Fibroblast of gingiva (primary cell): ENCODE measurements at regions not wholly inside any gene's neighbourhood (a gene's known extent, or its start where the extent isn't known, plus 50 kb on each side); places are given as distances from the start of the nearest gene placed in this dataset.
A peak's percentile ranks its signal among the peaks of the same experiment; 100 is the strongest.

Experiments used
- DNase-seq: peaks from one replicate; pipeline ENCODE4 v3.0.0-alpha.2; 2011; ENCODE audit warnings: low read depth

DNA sequence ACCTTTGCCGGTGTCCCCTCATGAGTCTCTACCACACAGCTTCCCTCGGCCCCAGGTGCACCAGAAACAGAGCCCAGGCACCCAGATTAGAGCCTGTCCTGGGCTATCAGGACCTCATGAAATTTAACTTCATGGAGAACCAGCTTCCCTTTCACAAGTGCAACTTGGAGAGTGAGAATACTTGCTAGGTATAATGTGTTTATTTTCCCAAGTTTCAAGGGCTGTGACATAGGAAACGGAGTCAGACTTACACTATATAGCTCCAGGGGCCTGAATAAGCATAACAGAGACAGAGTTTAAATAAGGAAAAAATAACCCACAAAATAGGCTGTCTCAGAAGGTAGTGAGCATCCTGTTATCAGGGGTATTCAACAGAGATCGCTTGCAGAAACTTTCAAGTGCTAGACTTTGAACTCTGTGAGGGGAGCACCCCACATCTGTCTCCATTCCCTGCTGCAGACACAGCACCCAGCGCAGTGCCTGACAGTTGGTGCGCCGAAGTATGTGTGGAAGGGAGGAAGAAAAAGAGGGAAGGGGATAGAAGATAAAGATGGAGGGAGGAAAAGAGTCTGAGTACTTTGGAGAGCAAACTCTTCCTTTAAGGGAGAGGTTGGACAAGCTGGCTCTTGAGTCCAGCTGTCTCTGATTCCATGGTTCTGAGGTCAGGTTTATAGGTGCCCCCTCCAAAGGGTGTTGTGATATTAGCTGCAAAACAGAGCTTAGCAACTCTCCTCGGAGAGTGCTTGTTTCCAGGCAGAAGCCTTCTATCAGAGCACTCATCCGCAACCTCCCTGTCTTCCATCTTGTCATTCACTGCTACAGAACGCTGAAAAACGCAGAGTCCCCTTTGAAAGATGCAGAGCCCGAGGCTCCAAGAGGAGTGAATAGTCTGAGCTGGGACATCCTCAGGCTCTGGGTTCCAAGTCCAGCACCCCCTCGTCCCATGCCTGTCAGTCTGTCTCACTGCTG, 84.8 kb downstream of the CPN2 start:
- DNase-seq: no peak

DNA sequence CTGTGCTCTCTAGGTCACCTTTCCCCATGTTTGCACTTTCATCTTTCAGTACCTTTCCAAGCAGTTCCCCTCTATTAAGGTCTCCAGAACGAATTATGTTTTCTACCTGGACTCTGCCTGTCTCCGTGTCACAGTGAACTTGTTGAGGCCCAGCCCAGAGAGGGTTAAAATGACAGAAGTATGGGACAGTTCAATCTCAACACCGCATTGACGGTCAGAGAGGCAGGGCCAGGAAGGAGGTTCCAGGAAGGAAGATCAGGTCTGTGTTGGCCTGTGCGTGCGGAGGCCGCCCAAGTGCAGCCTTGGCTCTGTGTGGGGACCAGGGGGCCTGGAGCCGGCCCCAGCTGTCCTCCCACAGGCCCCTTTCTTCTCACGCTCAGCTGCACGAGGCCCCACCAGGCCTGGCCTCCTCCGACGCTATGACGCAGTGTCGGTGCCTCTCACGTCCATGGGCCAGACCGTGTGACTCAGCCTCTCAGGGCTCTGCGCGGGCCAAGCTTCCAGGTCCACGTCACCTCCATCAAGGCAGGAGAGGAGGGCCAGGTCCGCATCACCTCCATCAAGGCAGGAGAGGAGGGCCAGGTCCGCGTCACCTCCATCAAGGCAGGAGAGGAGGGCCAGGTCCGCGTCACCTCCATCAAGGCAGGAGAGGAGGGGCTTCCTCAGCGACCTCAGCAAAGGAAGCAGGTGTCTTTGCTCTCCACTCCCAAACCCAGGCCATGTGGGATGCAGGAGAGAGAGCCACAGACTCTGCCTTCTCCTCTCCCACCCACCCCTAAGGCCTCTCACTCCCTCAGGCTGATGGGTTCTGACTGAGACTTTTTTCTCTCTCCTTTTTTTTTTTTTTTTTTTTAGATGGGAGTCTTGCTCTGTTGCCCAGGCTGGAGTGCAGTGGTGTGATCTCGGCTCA, 83.1 kb downstream of the CPN2 start:
- no peak for DNase-seq

DNA sequence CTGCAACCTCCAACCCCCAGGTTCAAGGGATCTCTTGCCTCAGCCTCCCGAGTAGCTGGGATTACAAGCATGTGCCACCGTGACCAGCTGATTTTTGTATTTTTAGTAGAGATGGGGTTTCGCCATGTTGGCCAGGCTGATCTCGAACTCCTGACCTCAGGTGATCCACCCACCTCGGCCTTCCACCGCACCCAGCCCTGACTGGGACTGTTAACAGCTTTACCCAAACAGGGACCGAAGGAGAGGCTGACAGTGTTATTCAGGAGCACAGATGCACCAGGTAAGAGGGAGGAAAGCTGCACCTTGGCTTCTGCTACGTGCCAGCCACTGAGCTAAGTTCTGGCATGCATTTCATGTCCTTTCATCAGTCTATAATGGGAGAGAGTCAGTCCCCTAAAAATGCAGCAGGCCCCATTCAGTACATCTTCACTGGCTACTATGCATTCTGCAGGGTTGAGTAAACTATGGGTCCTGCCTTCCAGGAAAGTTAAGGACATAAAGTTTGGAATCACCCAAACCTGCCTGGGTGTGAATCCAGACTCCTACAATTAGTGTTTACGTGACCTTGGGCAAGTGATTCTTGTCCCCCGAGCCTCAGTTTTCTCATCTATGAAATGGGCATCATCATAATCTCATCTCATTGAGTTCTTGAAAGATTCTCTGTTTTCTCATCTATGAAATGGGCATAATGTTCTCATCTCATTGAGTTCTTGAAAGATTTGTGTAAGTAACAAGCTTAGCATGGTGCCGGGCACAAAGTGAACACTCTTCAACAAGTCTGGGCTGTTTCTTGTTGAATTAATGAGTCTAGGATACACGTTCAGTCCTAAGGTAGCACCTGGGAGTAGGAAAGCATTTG, 82.2 kb downstream of the CPN2 start:
- DNase-seq: no peak

DNA sequence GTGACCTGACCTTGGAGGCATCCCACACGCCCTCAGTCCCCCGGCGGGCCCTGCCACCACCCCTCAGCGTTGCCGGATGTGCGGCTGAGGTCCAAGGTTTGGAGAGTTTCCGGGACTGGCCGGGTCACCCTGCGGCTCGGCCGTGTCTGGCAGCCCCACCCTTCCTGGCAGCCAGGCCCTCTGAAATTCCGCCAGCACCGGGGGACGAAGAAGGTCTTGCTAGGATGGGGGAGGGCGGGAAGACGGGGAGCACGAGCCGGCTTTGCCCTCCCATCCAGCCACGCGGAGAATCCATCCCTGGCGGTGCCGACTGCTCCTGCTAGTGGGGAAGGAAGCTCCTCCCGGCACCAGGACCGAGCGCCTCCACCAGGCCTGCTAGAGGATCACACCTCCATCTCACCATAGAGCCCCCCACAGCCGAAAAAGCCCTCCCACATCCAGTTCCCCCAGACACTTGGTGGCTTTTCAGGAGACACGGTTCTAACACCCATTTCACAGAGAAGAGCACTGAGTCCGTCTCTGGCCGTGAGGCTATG, 81.5 kb downstream of the CPN2 start:
- peak; percentile 40 for DNase-seq

DNA sequence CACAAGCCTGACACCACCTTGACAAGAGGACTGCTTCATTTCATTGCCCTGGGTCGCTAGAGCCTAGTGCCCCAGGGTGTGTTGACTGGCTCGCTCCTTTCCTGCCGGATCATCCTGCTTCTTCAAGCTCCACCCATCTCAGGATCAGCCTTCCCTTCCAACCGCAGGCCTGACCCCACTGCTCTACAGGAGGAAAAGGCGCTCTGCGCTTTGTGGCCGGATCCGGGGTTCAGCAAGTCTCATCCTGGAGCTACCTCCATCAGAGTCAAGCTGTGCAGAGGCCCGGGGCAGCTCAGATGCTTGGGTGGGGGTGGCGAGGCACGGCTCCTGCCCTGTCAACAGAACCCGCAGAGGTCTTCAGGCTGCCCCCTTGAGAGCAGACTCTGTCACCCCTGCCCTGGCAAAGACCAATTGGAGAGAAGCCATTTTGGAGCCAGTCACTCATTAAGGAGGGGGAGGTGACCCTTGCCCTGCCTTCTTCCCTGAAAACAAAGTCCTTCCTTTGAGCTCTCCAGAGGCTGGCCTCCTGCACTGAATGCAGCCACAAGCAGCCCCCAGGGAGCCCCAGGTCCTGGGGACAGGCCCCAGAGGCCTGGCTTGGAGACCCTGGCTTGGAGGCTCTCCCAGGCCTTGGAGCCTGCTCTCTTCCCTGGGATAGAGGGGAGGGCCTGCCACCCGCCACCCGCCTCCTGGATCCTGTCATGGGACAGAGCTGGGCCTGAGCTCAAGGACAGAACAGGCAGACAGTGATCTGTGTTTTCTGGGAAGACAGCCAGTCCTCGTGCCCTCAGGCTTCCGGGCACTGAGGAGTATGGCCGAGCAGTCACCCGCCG, 80.3 kb downstream of the CPN2 start:
- peak; percentile 90 for DNase-seq

DNA sequence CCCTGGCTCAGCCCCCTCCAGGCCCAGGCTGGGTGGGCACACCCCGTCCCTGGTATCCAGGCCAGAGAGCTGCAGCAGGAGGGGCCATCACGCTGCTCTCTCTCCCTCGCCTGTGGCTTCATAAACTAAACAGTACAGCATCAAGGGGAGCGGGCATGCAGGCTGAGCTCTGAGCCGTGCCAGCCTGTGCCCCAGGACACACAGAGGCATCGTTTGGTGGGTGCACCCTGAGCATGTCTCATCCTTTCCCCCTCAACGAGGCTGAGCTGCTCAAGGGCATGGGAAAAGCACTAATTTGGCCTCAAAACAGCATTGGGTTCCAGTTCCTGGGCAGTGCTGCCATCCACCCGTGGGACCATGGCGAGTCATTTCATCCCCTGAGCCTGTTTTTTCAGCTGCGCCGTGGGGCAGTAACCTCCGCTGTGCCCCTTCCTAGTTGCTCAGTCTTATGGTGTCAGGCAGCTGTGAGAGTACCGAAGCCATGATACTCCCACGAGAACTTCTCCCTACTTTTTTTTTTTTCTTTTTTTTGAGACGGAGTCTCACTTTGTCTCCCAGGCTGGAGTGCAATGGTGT, 79.6 kb downstream of the CPN2 start:
- peak; percentile 27 for DNase-seq

DNA sequence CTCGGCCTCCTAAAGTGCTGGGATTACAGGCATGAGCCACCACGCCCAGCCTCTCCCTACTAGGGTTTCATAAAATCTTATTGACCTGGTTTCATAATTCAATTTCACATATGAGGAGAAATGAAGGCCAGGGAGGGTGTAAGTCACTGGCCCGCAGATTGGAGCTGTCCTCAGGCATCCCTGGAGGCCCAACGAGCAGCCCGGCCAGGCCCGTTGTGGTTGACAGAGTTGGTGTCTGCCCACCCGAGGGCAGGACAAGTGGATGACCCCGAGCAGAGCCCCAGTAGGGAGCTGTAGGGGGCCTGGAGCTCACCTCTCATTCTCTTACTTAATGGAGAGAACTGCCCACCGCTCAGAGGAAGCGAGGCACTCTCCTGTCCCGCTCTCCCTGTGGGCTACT, 78.9 kb downstream of the CPN2 start:
- no peak for DNase-seq

DNA sequence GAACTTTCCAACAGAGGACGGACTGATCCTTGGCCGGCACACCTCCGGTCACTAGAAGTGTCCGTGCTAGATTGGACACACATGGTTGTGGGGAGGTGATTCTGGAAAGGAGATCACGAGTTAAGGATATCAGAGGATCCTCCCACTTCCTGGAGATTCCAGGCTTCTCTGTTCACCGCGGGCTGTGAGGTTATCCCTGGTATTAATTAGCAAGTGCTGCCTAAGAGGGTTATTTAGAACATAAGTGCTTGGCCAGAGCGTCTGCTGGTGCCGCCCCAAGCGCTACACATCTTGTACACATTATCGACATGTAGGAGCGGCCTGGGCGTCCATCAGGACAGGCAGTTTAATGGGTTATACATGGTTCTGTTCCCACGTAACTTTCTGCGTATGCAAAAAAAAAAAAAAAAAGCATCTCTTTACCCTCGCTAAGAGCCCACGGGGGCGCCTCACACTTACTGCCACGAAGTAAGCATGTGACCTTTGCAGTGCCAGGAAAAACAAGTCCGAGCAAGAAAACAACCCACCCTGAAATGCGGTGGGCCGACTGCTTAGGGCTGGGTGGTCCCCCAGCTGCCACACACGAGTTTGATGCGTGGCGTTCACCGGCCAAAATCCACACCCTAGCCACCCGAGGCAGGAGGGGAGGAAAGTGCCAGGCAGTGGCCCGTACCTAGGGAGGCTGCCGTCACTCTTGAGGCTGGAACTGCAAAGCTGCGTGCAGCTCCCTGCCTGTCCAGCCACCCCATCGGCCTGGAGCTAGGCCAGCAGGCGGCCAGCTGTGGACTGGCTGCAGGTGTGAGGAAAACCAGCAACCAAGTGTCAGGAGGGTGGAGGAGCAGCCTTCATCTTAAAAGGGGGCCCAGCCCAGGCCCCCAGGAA, 78.0 kb downstream of the CPN2 start:
- peak; percentile 83 for DNase-seq

DNA sequence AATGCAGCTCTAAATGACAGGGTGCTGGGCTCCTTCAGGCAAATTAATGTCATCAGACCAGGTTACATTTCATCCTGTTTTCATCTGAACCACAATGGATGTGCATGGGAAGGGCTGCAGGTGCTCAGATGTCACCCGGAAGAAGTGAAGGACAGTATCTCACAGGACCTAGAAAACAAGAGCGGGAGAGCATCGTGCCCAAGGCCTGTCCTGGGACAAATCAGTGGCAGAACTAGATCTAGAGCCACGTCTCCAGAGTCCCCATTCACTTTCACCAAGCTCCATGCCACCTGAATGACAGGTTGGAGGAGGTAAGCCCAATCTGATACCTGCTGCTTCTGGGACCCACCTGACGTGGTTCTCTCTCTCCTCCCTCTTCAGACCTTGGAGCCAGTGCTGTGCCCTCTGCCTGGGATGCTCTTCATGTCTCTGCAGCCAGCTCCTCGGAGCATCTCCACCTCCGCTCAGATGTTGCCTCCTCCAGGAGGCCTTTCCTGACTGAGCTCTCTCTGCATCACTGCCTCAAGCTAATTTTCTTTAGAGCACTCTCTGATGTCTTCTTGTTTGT, 77.3 kb downstream of the CPN2 start:
- no peak for DNase-seq

DNA sequence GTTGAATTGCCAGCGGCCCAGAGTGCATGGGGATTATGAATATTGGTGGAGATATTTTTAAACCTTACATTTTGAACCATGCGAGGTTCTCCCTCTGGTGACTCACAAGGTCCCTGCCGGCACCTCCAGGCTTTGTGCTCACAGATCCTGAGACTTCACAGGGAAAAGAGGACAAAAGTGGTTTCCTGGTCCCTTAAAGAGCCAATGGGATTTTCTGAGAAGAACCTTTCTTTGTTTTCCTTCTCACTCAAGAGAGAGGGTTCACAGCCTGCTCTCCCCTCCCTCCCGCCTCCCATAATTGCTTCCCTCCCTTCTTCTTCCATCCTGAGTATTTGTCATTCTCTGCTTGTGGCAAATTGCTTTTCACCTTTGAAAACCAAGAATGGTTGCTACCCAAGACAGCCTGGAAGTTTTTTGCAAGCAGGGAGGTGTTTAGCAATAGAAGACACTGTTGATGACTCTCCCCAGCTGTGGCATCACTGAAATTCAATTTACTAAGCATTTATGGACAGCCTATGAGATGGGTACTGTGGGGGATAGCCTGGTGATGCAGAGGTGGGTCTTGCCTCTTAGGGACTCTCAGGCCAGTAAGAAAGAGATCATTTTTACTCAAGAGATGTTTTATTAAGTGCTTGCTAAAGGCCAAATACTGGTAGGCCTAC, 76.6 kb downstream of the CPN2 start:
- DNase-seq: no peak

DNA sequence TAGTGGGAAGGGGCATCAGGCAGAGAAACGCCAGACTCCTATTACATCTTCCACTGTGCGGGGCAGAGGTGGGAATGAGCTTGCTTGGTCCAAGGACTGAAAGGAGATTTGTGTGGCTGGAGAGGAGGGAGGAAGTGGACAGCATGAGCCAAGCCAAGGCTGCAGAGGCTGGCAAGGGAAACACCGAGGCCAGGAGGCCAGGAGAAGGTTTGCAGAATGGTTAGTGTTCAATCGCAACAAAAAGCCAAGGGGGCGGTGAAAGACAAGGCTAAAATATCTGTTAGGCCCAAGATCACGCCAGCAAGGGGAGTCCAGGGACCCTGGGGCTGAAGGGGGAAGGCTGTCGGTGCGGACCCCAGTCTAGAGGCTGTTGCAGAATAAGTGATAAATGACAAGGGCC, 75.8 kb downstream of the CPN2 start:
- no peak for DNase-seq

DNA sequence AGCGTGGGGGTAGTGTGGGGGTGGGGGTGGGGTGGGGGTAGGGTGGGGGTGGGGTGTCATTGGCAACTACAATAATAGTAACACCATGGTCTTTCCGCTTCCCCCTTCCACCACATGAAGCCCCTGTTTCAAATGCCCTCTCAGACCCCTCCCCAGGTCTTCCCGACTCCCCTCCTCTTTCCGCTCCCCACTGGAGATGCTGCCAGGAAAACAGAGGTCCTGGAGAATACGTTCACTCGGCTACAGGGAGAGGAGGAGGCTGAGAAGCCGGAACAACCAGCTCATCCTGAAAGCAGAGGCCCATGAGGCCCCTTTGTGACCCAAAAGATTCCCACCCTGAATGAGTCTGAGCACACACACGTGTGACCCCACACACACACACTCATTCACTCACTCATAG, 75.4 kb downstream of the CPN2 start:
- no peak for DNase-seq

DNA sequence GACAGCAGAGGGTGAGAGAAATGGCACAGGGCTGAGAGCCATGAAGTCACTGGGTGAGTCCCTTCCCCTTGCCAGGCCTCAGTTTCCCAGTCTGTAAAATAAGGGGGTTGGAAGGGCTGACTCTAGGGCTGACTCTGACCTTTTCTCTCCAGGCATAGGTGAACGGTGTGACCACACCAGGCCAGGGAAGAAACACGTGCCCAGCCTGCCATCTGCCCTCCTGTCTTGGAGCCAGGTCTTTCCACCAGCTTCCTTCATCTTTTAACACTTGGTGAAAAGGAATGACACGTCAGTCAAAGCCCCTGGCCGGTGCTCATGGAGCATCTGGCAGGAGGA, 74.4 kb downstream of the CPN2 start:
- DNase-seq: no peak

DNA sequence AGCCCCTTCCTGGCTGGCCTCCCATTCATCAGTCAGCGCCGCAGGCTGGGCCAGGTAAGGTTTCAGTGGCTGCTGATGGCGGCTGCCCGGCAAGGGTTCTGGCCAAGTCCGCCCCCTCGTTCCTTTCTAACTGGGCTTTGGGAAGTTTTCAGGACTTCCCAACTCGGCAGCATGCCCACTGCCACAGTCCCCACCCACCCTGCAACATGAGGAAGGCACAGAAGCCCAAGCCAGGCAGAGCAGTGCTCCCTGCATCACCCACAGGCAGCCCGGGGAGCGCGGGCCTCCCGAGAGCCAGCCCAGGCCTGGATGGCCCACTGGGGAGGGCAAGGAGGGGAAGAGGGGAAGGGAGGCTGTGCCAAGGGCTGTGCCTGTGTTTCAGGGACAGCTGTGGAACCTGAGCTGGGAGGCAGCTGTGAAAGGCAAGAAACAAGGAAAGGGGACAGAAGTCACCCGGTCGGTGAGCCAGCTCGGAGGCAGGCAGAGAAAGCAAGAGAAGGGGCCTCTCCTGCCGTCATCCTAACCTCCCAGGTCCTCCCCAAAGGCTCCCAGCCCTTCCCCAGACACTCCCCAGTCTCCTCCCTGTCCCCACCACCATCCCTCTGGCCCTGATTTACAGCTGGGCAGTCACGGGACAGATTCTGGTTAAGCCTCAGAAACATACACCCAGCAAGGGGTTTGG, 73.9 kb downstream of the CPN2 start:
- DNase-seq: peak; percentile 79

DNA sequence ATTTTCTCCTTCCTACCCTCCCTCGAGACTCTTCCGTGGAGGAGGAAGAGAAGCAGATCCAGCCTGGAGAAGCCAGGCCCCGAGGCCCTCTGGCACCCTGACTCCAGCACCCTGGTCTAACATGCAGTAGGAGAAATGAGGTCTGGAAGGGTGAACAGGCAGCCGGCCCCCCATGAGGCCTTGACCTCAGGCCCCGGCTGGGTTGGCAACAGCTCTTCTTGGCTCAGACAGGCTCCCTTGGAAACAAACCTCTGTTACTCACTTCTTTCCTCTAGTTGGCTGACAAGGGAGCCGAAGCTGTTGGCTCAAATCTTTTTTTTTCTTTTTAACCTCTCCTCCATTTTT, 73.4 kb downstream of the CPN2 start:
- peak; percentile 90 for DNase-seq

DNA sequence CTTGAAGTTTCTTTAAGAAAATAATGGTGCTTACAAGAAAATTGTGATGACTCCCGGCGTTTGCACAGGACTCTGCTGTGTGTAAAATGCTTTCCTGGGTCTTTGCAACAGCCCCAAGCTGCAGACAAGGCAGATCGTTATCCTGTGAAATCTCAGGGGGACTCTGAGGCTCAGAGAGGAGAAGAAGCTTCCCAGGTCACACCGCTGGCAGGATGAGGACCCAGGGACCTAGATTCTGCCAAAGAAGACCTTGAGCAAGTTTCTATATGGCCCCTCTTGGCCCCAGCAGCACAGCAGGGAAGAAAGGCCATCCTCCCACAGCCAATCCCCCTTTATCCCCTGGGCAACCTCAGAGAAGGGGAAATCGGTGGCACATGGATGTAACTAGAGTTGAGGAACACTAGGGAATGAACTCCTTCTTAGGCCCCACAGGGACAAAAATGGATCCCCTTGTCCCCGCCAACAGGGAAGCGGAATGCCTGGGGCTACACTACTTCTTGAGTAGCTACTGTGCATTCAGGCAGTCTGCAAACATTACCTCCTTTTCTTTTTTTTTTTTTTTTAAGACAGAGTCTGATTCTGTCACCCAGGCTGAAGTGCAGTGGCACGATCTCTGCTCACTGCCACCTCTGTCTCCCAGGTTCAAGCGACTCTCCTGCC, 72.8 kb downstream of the CPN2 start:
- no peak for DNase-seq

DNA sequence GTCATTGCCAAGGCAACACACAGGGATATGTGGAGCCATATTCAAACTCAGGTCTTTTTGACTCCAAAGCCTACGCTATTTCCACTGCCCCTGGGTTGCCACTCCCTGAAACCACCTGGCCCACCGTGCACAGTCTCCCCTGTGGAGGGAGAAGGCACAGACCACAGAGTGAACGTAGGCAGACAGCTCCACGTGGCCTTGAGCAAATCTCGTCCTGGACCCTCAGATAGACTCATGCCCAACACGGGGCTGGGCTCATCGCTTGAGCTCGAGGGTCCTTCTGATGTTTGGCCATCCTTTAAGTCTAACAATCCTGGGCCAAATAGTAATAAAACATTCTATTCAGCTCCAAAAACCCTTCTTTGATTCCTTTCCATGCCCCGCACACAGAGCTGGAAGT, 72.0 kb downstream of the CPN2 start:
- no peak for DNase-seq
